ENCODE measurements at regions not wholly inside any gene's neighbourhood (a gene's known extent, or its start where the extent isn't known, plus 50 kb on each side); places are given as distances from the start of the nearest gene placed in this dataset.

- Histone ChIP-seq H3K27me3 (no peaks in the 10 kb centered on the region), H3K4me3 (no peak overlapping the region), H3K27ac (no peak overlapping the region), H3K4me1 (peaks cover 0 to 38% (median 9%) of the 10 kb centered on the region in 4 donors), H3K9me3 (no peaks in the 10 kb centered on the region), H3K36me3 (peaks cover 0 to 9% (median 6%) of the 10 kb centered on the region in 4 donors)
- DNase-seq: no peak
- WGBS, 5 donors: 67 to 76% (median 72%) methylated on average over 5 of the region's 5 CpGs
- intact Hi-C loops (cut with DNase I; ENCODE audit: low total_unique reads): no loop called here
- TF ChIP-seq POLR2A (IDR thresholded peaks at IDR 0.05) (no peak), POLR2AphosphoS5 (IDR thresholded peaks at IDR 0.05) (no peak), EP300 (IDR thresholded peaks at IDR 0.05) (no peak), CTCF (IDR thresholded peaks at IDR 0.05) (no peak)
These were observed 75.8 kb upstream of the FRY start for GRCh38 chr13:31955741-31956140.

GRCh38 chr13:31956980-31957644 is 74.5 kb upstream of the FRY start:
- WGBS, 5 donors: 36 to 53% (median 44%) methylated on average over 2 of the region's 2 CpGs
- Histone ChIP-seq H3K27me3 (no peaks in the 10 kb centered on the region), H3K9me3 (no peaks in the 10 kb centered on the region), H3K27ac (peak overlapping the region in 4 of 5 donors; percentile 1 to 64 (median 43)), H3K36me3 (peaks cover 0 to 9% (median 6%) of the 10 kb centered on the region in 4 donors), H3K4me1 (peaks cover 0 to 28% (median 3%) of the 10 kb centered on the region in 4 donors), H3K4me3 (no peak overlapping the region)
- DNase-seq: no peak
- TF ChIP-seq EP300 (IDR thresholded peaks at IDR 0.05) (no peak), POLR2AphosphoS5 (IDR thresholded peaks at IDR 0.05) (peak in 1 of 3 donors; percentile 63)
- intact Hi-C loops (cut with DNase I; ENCODE audit: low total_unique reads): no loop called here

- WGBS, 5 donors: 74 to 89% (median 82%) methylated on average over 2 of the region's 2 CpGs
- intact Hi-C loops (cut with DNase I; ENCODE audit: low total_unique reads): no loop called here
- H3K9me3 ChIP-seq: no peaks in the 10 kb centered on the region
- TF ChIP-seq POLR2AphosphoS5 (IDR thresholded peaks at IDR 0.05) (no peak), EP300 (IDR thresholded peaks at IDR 0.05) (no peak), POLR2A (IDR thresholded peaks at IDR 0.05) (no peak), CTCF (IDR thresholded peaks at IDR 0.05) (no peak)
- H3K4me1 ChIP-seq: peaks cover 0 to 28% (median 3%) of the 10 kb centered on the region in 4 donors
- peak overlapping the region in 4 of 5 donors; percentile 29 to 64 (median 58) for H3K27ac ChIP-seq
- H3K27me3 ChIP-seq: no peaks in the 10 kb centered on the region
- peaks cover 0 to 4% (median 2%) of the 10 kb centered on the region in 4 donors for H3K36me3 ChIP-seq
- H3K4me3 ChIP-seq: no peak overlapping the region
- DNase-seq: no peak
These were observed 73.8 kb upstream of the FRY start for GRCh38 chr13:31957772-31958171.

GRCh38 chr13:31962731-31963370 is 68.7 kb upstream of the FRY start:
- no peak overlapping the region for H3K27ac ChIP-seq
- TF ChIP-seq POLR2A (IDR thresholded peaks at IDR 0.05) (no peak), POLR2AphosphoS5 (IDR thresholded peaks at IDR 0.05) (no peak), EP300 (IDR thresholded peaks at IDR 0.05) (no peak), CTCF (IDR thresholded peaks at IDR 0.05) (no peak)
- WGBS, 5 donors: 76 to 83% (median 81%) methylated on average over 3 of the region's 3 CpGs

More at GRCh38 chr13:31962731-31963370, 68.7 kb upstream of the FRY start:
- Histone ChIP-seq H3K27me3 (no peaks in the 10 kb centered on the region), H3K4me3 (no peak overlapping the region), H3K36me3 (no peaks in the 10 kb centered on the region), H3K4me1 (peaks cover 8 to 29% (median 16%) of the 10 kb centered on the region in 4 donors), H3K9me3 (peaks cover 0 to 4% (median 0%) of the 10 kb centered on the region in 4 donors)
- intact Hi-C loops (cut with DNase I; ENCODE audit: low total_unique reads): no loop called here
- DNase-seq: no peak

Data from stomach (tissue), 8 donors.